IMR-90 (cell line): ENCODE measurements at regions not wholly inside any gene's neighbourhood (a gene's known extent, or its start where the extent isn't known, plus 50 kb on each side); places are given as distances from the start of the nearest gene placed in this dataset.

Experiments used
- ATAC-seq: fragments of 200-7000 bp; cut with Tn5 transposase; 2 replicates; pipeline ENCODE4 v1.9.1; 2020; ENCODE audit warnings: low read depth, mild to moderate bottlenecking, moderate library complexity
- BruUV-seq: library from RNA; stranded (reverse); fragments of 400-500 nt; replicated peaks from 2 replicates; lab custom pipeline; 2021; lab: Mats Ljungman, UMichigan
- CTCF ChIA-PET: fragments of 300-600 bp; formaldehyde crosslinking; extraction: SDS; loops from one replicate; lab custom pipeline; 2021; ENCODE audit warnings: antibody characterized with exemption; lab: Yijun Ruan, JAX
- POLR2A ChIA-PET: fragments of 300-600 bp; sonication (Branson Sonifier 250); formaldehyde crosslinking; loops from one replicate; lab custom pipeline; 2022; ENCODE audit warnings: antibody characterized with exemption; ENCODE audit not compliant: unreplicated experiment; lab: Charles Lee
- DNase-seq: peaks from one replicate; pipeline ENCODE4 v3.0.0; 2013
- H2AFZ ChIP-seq: replicated peaks from 2 replicates; pipeline ENCODE3; 2013; ENCODE audit warnings: low read length, mild to moderate bottlenecking; ENCODE audit not compliant: poor library complexity
- H2AK5ac ChIP-seq: 2 replicates; pipeline ENCODE4 v1.6.1; 2013; ENCODE audit warnings: low read depth, low read length, inconsistent platforms
- H2AK9ac ChIP-seq: replicated peaks from 2 replicates; pipeline ENCODE3; 2013; ENCODE audit warnings: mild to moderate bottlenecking, low read depth, low read length, moderate library complexity; ENCODE audit not compliant: poor library complexity
- H2BK120ac ChIP-seq: 2 replicates; pipeline ENCODE4 v1.6.1; 2013; ENCODE audit warnings: low read depth, low read length, inconsistent platforms
- H2BK15ac ChIP-seq: 3 replicates; pipeline ENCODE4 v1.6.1; 2013; ENCODE audit warnings: low read depth, low read length, inconsistent platforms
- H2BK20ac ChIP-seq: 2 replicates; pipeline ENCODE4 v1.6.1; 2013; ENCODE audit warnings: low read depth, mild to moderate bottlenecking, inconsistent platforms, low read length, moderate library complexity
- H2BK5ac ChIP-seq: 2 replicates; pipeline ENCODE4 v1.6.1; 2013; ENCODE audit warnings: mild to moderate bottlenecking, low read depth, low read length, inconsistent platforms; ENCODE audit not compliant: poor library complexity, severe bottlenecking
- H3K14ac ChIP-seq: replicated peaks from 2 replicates; pipeline ENCODE4 v1.6.1; 2013; ENCODE audit warnings: low read depth, low read length, inconsistent platforms
- H3K18ac ChIP-seq: 2 replicates; pipeline ENCODE4 v1.6.1; 2013; ENCODE audit warnings: low read depth, low read length, control low read depth
- H3K23ac ChIP-seq: 2 replicates; pipeline ENCODE4 v1.6.1; 2013; ENCODE audit warnings: low read depth, low read length, inconsistent platforms
- H3K27ac ChIP-seq: 2 replicates; pipeline ENCODE4 v1.5.1; 2013; ENCODE audit warnings: mild to moderate bottlenecking, control low read depth, low read length; ENCODE audit not compliant: insufficient read depth
- H3K27me3 ChIP-seq: 2 replicates; pipeline ENCODE4 v1.6.1; 2013; ENCODE audit warnings: low read length; ENCODE audit not compliant: control insufficient read depth, insufficient read depth
- H3K36me3 ChIP-seq: 2 replicates; pipeline ENCODE4 v1.6.1; 2013; ENCODE audit warnings: low read length, mixed read lengths; ENCODE audit not compliant: control insufficient read depth, insufficient read depth
- H3K4ac ChIP-seq: 2 replicates; pipeline ENCODE4 v1.6.1; 2013; ENCODE audit warnings: low read depth, low read length, inconsistent platforms
- H3K4me1 ChIP-seq: 2 replicates; pipeline ENCODE4 v1.6.1; 2013; ENCODE audit warnings: low read length, mixed read lengths; ENCODE audit not compliant: control insufficient read depth, insufficient read depth
- H3K4me2 ChIP-seq: 2 replicates; pipeline ENCODE4 v1.6.1; 2013; ENCODE audit warnings: low read depth, mild to moderate bottlenecking, control low read depth, low read length, moderate library complexity
- H3K4me3 ChIP-seq: 2 replicates; pipeline ENCODE4 v1.5.1; 2013; ENCODE audit warnings: low read depth, mild to moderate bottlenecking, control low read depth, low read length, moderate library complexity; ENCODE audit not compliant: insufficient read depth
- H3K56ac ChIP-seq: 2 replicates; pipeline ENCODE4 v1.6.1; 2013; ENCODE audit warnings: low read length, inconsistent platforms; ENCODE audit not compliant: insufficient read depth; ENCODE audit errors: extremely low read depth
- H3K79me1 ChIP-seq, 2 experiments: 2 replicates each; pipeline ENCODE4 v1.6.1; 2013; ENCODE audit warnings: low read length in 2 of 2, inconsistent platforms in 1 of 2, low read depth in 1 of 2
- H3K9ac ChIP-seq: 2 replicates; pipeline ENCODE4 v1.6.1; 2013; ENCODE audit warnings: low read depth, low read length, control low read depth
- H3K9me1 ChIP-seq: 2 replicates; pipeline ENCODE4 v1.6.1; 2013; ENCODE audit warnings: low read length, inconsistent platforms; ENCODE audit not compliant: insufficient read depth
- H3K9me3 ChIP-seq: 2 replicates; pipeline ENCODE4 v1.6.1; 2013; ENCODE audit warnings: low read length; ENCODE audit not compliant: control insufficient read depth, insufficient read depth
- H4K20me1 ChIP-seq: 2 replicates; pipeline ENCODE4 v1.6.1; 2013; ENCODE audit warnings: low read length, inconsistent platforms; ENCODE audit not compliant: insufficient read depth
- H4K5ac ChIP-seq: 2 replicates; pipeline ENCODE4 v1.6.1; 2013; ENCODE audit warnings: mild to moderate bottlenecking, low read depth, low read length, control low read depth
- H4K8ac ChIP-seq, 2 experiments: 2 replicates each; pipeline ENCODE4 v1.6.1; 2013; ENCODE audit warnings: low read depth in 2 of 2, low read length in 2 of 2, control low read depth in 1 of 2, inconsistent platforms in 1 of 2
- H4K91ac ChIP-seq: 2 replicates; pipeline ENCODE4 v1.6.1; 2013; ENCODE audit warnings: low read depth, low read length, inconsistent platforms; ENCODE audit not compliant: insufficient read depth
- MXI1 ChIP-seq: IDR thresholded peaks from 2 replicates; pipeline ENCODE4 v1.6.1; 2012; ENCODE audit warnings: low read depth, mild to moderate bottlenecking, low read length, moderate library complexity, borderline replicate concordance
- NFE2L2 ChIP-seq: fragments of 150-350 bp; IDR thresholded peaks from 2 replicates; pipeline ENCODE4 v1.6.1; 2016; ENCODE audit warnings: low read depth, mild to moderate bottlenecking, low read length
- WGBS, 2 experiments: methylation state at CpG; one replicate each; pipeline versions ENCODE4 v1.1.5 to v1.1.7; 2013; ENCODE audit warnings: missing lambda C conversion rate in 2 of 2; ENCODE audit not compliant: insufficient read length in 1 of 2; ENCODE audit errors: extremely low coverage in 2 of 2; 5-methylcytosine and 5-hydroxymethylcytosine counted together
- dilution Hi-C: fragments of 300-500 bp; cut with HindIII; formaldehyde crosslinking; loops from one replicate; pipeline ENCODE4 v1.14.3; 2018; ENCODE audit warnings: low sequenced_read_pairs; ENCODE audit not compliant: unreplicated experiment
- in situ Hi-C: fragments of 300-500 bp; cut with MboI; formaldehyde crosslinking; loops from 3 replicates; pipeline ENCODE4 v1.14.3; 2019; ENCODE audit warnings: low sequenced_read_pairs, inconsistent platforms, mixed read lengths
- intact Hi-C: fragments of 100-400 bp; cut with micrococcal nuclease; formaldehyde crosslinking; loops from 2 replicates; pipeline ENCODE4 v1.10.0; 2022
- TF ChIP-seq, protein P1 (sequence below): conservative IDR thresholded peaks from 2 replicates; pipeline ENCODE4 v1.5.1; 2012; ENCODE audit warnings: mild to moderate bottlenecking, low read depth, low read length, improper control_type of control experiment

DNA sequence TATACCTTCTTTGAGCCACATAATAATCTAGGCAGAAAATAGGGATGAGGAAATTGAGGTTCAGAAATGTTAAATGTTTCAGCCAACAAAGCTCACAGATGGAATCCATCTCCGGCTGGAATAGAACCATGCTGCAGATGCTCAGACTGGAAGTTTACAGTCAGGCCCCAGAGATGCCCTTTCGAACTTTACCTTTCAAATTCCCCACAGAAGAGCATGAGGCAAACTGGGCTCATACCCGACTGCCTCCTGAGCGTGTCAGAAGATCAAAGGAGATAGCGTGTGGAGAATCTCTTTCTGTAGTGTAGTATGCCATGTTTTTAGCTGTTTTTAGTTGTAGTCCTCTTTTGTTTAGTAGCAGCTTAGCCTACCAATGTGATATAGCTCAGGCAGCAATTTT is 72.0 kb upstream of the DAP start:
- H2BK5ac ChIP-seq = peak overlapping the region; percentile 86
- H3K56ac ChIP-seq = 0 out of 2 replicates have a peak overlapping the region, but pooled peaks have one; percentile 13
- peaks cover 21% of the 10 kb centered on the region for H3K4me1 ChIP-seq
- ChIA-PET CTCF (interaction anchor here (1.3 kb wide), 1 partner anchor 138 kb away, joined by 3 read pairs; no protein-coding TSS in a partner anchor), POLR2A (no interaction called here)
- in situ Hi-C loops (loop anchor here (10.0 kb wide), 1 partner anchor 128 kb away; no protein-coding TSS in a partner anchor), intact Hi-C loops (no loop called here), dilution Hi-C loops (no loop called here)
- peak overlapping the region; percentile 69; the same call in 2 of the 3 replicates for H2BK15ac ChIP-seq
- no peaks in the 10 kb centered on the region for H3K36me3 ChIP-seq
- no peak overlapping the region for H3K4me3 ChIP-seq
- H3K14ac ChIP-seq = peak overlapping the region; percentile 69
- H2BK120ac ChIP-seq = peak overlapping the region; percentile 96
- BruUV-seq = no TSS peak
- no CpG with 5 or more reads among the region's 5 CpGs for WGBS, 2 experiments
- H3K79me1 ChIP-seq = peaks cover 0 to 5% of the 10 kb centered on the region in 2 experiments; a peak in 1 of 4 replicates
- H2BK20ac ChIP-seq = peak overlapping the region; percentile 89
- peak overlapping the region in 1 of 2 experiments; percentile 58; a peak in 3 of 4 replicates for H4K8ac ChIP-seq
- H3K4me2 ChIP-seq = peak overlapping the region; percentile 15
- peak overlapping the region; percentile 79 for H3K23ac ChIP-seq
- peaks cover 4% of the 10 kb centered on the region for H3K9me1 ChIP-seq
- peak overlapping the region; percentile 77 for H2AFZ ChIP-seq
- H3K27ac ChIP-seq = peak overlapping the region; percentile 63
- peak overlapping the region; percentile 52 for H3K18ac ChIP-seq
- no peaks in the 10 kb centered on the region for H3K27me3 ChIP-seq
- TF ChIP-seq NFE2L2 (no peak), MXI1 (no peak)
- TF ChIP-seq, protein P1, sequence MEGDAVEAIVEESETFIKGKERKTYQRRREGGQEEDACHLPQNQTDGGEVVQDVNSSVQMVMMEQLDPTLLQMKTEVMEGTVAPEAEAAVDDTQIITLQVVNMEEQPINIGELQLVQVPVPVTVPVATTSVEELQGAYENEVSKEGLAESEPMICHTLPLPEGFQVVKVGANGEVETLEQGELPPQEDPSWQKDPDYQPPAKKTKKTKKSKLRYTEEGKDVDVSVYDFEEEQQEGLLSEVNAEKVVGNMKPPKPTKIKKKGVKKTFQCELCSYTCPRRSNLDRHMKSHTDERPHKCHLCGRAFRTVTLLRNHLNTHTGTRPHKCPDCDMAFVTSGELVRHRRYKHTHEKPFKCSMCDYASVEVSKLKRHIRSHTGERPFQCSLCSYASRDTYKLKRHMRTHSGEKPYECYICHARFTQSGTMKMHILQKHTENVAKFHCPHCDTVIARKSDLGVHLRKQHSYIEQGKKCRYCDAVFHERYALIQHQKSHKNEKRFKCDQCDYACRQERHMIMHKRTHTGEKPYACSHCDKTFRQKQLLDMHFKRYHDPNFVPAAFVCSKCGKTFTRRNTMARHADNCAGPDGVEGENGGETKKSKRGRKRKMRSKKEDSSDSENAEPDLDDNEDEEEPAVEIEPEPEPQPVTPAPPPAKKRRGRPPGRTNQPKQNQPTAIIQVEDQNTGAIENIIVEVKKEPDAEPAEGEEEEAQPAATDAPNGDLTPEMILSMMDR = no peak
- no peaks in the 10 kb centered on the region for H3K9me3 ChIP-seq
- H2AK5ac ChIP-seq = peak overlapping the region; percentile 20; the same call in 1 of the 2 replicates
- peak; percentile 44 for DNase-seq
- H4K91ac ChIP-seq = peak overlapping the region; percentile 85
- H4K5ac ChIP-seq = peak overlapping the region; percentile 36
- ATAC-seq = no peak
- H4K20me1 ChIP-seq = no peaks in the 10 kb centered on the region
- H3K9ac ChIP-seq = no peak overlapping the region
- peak overlapping the region; percentile 89 for H3K4ac ChIP-seq
- H2AK9ac ChIP-seq = no peak overlapping the region
